Glutamatergic neuron (in vitro differentiated cells): ENCODE measurements at regions not wholly inside any gene's neighbourhood (a gene's known extent, or its start where the extent isn't known, plus 50 kb on each side); places are given as distances from the start of the nearest gene placed in this dataset.

Experiments used
- DNase-seq: peaks from one replicate; pipeline ENCODE4 v3.0.0; 2022
- H3K27ac Mint-ChIP-seq: one replicate; pipeline ENCODE4 v1.8.0; 2020; ENCODE audit warnings: mild to moderate bottlenecking, mixed read lengths, inconsistent platforms; ENCODE audit not compliant: unreplicated experiment
- H3K27me3 Mint-ChIP-seq: one replicate; pipeline ENCODE4 v1.8.0; 2020; ENCODE audit warnings: mild to moderate bottlenecking, moderate library complexity, mixed read lengths, inconsistent platforms; ENCODE audit not compliant: unreplicated experiment
- H3K36me3 Mint-ChIP-seq: one replicate; pipeline ENCODE4 v1.8.0; 2020; ENCODE audit warnings: mild to moderate bottlenecking, mixed read lengths, inconsistent platforms; ENCODE audit not compliant: unreplicated experiment
- H3K4me1 Mint-ChIP-seq: one replicate; pipeline ENCODE4 v1.8.0; 2020; ENCODE audit warnings: mild to moderate bottlenecking, low read depth, mixed read lengths, inconsistent platforms; ENCODE audit not compliant: unreplicated experiment
- H3K4me3 Mint-ChIP-seq: one replicate; pipeline ENCODE4 v1.8.0; 2020; ENCODE audit warnings: mild to moderate bottlenecking, mixed read lengths, inconsistent platforms; ENCODE audit not compliant: unreplicated experiment
- H3K9me3 Mint-ChIP-seq: one replicate; pipeline ENCODE4 v1.8.0; 2020; ENCODE audit warnings: mild to moderate bottlenecking, moderate library complexity, mixed read lengths, inconsistent platforms; ENCODE audit not compliant: unreplicated experiment
- TF ChIP-seq, protein P1 (sequence below): fragments of 200-600 bp; sonication (generic); IDR thresholded peaks from one replicate; pipeline ENCODE4 v1.5.0; 2021; ENCODE audit not compliant: partially characterized antibody, unreplicated experiment

DNA sequence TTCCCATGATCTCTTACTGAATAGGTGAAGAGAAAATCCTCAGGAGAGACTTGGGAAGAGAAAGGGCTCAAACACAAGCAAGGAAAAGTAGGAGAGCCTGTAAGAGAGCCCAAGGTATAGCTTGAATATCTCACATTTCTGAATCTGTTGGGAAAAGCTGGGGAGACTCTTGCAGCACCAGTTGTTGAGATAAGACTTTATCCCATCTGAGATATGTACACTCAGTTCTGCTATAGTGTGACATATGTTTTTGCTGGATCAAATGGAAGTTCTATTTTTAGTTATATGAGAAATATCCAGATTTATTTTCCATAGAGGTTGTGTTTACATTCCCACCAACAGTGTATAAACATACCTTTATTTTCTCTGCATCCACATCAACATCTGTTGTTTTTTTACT lies 246.1 kb downstream of the NDFIP2 start:
- peaks cover 3% of the 10 kb centered on the region for H3K9me3 Mint-ChIP-seq
- no peaks in the 10 kb centered on the region for H3K4me1 Mint-ChIP-seq
- TF ChIP-seq, protein P1, sequence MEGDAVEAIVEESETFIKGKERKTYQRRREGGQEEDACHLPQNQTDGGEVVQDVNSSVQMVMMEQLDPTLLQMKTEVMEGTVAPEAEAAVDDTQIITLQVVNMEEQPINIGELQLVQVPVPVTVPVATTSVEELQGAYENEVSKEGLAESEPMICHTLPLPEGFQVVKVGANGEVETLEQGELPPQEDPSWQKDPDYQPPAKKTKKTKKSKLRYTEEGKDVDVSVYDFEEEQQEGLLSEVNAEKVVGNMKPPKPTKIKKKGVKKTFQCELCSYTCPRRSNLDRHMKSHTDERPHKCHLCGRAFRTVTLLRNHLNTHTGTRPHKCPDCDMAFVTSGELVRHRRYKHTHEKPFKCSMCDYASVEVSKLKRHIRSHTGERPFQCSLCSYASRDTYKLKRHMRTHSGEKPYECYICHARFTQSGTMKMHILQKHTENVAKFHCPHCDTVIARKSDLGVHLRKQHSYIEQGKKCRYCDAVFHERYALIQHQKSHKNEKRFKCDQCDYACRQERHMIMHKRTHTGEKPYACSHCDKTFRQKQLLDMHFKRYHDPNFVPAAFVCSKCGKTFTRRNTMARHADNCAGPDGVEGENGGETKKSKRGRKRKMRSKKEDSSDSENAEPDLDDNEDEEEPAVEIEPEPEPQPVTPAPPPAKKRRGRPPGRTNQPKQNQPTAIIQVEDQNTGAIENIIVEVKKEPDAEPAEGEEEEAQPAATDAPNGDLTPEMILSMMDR = no peak
- DNase-seq = no peak
- no peak overlapping the region for H3K27ac Mint-ChIP-seq
- H3K27me3 Mint-ChIP-seq = peaks cover 2% of the 10 kb centered on the region
- H3K4me3 Mint-ChIP-seq = no peak overlapping the region
- H3K36me3 Mint-ChIP-seq = no peaks in the 10 kb centered on the region

DNA sequence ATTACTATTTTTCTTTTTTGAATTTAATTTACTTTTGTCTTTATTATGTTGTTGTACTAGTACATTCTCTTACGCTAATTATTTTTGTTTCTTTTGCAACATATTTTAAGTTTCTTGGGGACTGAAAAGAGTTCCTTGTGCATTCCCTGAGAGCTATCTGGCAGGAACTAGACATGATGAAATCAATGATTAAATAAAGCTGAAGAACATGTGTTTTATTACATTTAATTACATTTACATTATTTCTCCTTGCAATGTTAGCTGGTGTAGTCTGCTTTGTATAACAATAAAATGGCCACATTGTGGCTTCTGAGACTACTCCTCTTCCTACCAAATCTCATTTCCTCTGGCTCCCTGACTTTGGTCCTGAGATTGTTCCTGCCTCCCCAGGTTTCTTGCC lies 244.9 kb downstream of the NDFIP2 start:
- DNase-seq = no peak
- Mint-ChIP-seq H3K36me3 (no peaks in the 10 kb centered on the region), H3K27ac (no peak overlapping the region), H3K27me3 (no peaks in the 10 kb centered on the region), H3K9me3 (peaks cover 1% of the 10 kb centered on the region), H3K4me1 (no peaks in the 10 kb centered on the region), H3K4me3 (no peak overlapping the region)
- TF ChIP-seq, protein P1 = no peak

DNA sequence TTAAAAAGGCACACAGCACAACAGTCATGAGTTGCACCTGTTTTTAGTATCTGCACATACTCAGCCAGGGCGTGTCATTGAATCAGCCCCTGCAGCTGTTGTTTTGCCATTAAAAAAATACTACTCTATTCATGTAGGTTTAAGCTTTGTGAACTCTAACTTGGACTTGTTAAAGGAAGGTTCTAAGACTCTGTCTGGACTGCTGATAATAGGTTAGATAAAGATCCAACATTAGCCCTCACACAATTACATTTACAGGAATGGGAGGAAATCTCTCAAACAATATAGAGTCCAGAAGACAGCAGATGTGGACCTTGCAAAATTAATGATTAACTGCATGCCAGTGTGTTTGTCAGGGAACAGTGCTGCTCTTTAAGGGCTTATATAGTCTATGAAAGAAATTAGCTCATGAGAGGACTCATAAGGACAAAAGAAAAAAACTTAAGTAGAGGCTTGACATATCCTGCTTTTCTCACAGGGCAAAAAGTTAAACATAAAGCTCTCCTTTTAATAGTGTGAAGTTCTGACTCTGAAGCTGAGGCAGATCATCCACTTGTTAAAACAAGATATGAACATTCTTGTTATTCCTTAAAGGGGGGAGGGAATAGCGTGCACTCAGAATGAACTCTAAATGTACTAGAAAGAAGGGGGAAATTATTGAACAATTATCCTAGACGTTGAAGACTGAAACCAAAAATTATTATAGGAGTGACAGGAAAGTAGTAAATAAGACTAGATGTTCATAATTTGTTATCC lies 243.6 kb downstream of the NDFIP2 start:
- no peaks in the 10 kb centered on the region for H3K9me3 Mint-ChIP-seq

DNA sequence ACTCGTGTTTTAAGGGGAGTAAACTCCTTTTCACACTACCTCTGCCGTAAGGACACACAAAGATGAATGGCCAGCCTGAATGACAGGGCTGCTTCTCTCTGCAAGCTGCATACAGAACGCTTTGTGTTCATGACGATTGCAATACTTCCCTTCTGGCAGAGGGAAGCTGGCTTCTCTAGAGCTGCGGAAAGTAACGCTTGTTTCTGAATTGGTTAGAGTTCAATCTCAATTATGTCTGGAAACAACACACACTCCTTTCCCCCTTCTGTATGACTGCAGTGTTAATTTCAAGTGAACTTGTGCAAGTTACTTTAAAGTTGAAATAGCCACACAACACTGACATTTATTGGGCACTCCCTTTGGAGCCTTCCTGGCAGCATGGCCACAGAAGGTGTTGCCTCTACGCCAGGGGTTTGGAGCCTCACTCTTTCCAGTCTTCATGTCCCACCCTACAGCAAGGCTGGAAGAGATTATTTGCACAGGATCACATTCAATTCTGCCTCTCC lies 242.6 kb downstream of the NDFIP2 start:
- no peak overlapping the region for H3K27ac Mint-ChIP-seq
- TF ChIP-seq, protein P1 = no peak
- H3K9me3 Mint-ChIP-seq = no peaks in the 10 kb centered on the region
- no peaks in the 10 kb centered on the region for H3K36me3 Mint-ChIP-seq
- no peak for DNase-seq
- H3K4me3 Mint-ChIP-seq = no peak overlapping the region
- no peaks in the 10 kb centered on the region for H3K27me3 Mint-ChIP-seq
- no peaks in the 10 kb centered on the region for H3K4me1 Mint-ChIP-seq

More for the DNA sequence above, 243.6 kb downstream of the NDFIP2 start:
- TF ChIP-seq, protein P1 = no peak
- H3K27ac Mint-ChIP-seq = no peak overlapping the region
- DNase-seq = no peak
- H3K4me3 Mint-ChIP-seq = no peak overlapping the region
- H3K27me3 Mint-ChIP-seq = no peaks in the 10 kb centered on the region
- no peaks in the 10 kb centered on the region for H3K36me3 Mint-ChIP-seq
- H3K4me1 Mint-ChIP-seq = no peaks in the 10 kb centered on the region

DNA sequence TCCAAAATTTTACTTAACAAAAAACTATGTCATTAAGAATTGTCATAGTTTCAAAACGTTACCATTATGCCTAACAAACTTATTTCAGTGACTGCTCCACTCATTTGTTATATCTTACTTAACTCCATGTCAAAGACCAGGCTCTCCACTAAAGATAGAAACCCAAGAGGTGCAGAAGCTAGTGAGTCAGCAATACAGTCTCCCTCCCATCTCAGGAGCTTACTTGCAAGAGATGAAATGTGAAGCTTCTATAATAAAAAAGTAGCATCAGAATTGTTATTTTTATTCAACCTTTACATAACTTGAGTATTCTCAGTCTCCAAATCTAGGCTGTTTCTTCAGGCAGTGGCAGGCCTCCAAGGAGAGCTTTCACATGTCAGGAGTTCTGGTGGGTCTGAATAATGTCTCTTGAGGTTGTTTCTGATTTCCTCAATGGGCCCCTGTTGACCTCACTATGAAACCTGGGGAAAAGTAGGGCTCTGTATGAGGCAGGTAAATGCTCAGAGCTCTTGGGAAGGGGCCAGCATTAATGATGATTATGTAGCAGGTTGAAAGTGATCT lies 242.0 kb downstream of the NDFIP2 start:
- H3K4me1 Mint-ChIP-seq = no peaks in the 10 kb centered on the region

More for the DNA sequence above, 242.0 kb downstream of the NDFIP2 start:
- DNase-seq = no peak
- H3K9me3 Mint-ChIP-seq = no peaks in the 10 kb centered on the region
- no peak overlapping the region for H3K27ac Mint-ChIP-seq
- H3K27me3 Mint-ChIP-seq = no peaks in the 10 kb centered on the region
- TF ChIP-seq, protein P1 = no peak
- no peaks in the 10 kb centered on the region for H3K36me3 Mint-ChIP-seq
- H3K4me3 Mint-ChIP-seq = no peak overlapping the region
